PFSK-1 (cell line): ENCODE measurements at regions not wholly inside any gene's neighbourhood (a gene's known extent, or its start where the extent isn't known, plus 50 kb on each side); places are given as distances from the start of the nearest gene placed in this dataset.

Experiments
- FOXP2 ChIP-seq: optimal IDR thresholded peaks from 2 replicates; pipeline ENCODE3; 2011; ENCODE audit warnings: borderline replicate concordance, control low read depth, inconsistent platforms; ENCODE audit not compliant: insufficient read depth; ENCODE audit errors: extremely low read length, extremely low read depth
- POLR2AphosphoS5 ChIP-seq: IDR thresholded peaks from 2 replicates; pipeline ENCODE4 v1.6.1; 2012; ENCODE audit warnings: low read depth, mild to moderate bottlenecking, control low read depth, low read length, moderate library complexity
- SIN3A ChIP-seq: IDR thresholded peaks from 2 replicates; pipeline ENCODE4 v1.6.1; 2012; ENCODE audit warnings: mild to moderate bottlenecking, low read length, moderate library complexity, borderline replicate concordance; ENCODE audit not compliant: insufficient read depth
- TAF1 ChIP-seq: IDR thresholded peaks from 2 replicates; pipeline ENCODE4 v1.6.1; 2012; ENCODE audit warnings: low read length, control low read depth, borderline replicate concordance; ENCODE audit not compliant: insufficient read depth
- TF ChIP-seq, protein P1 (sequence below), 2 experiments: IDR thresholded peaks; 2 replicates each; pipeline versions ENCODE4 v1.6.1 to v1.8.0; 2011 to 2012; ENCODE audit warnings: low read depth in 2 of 2, low read length in 2 of 2, control low read depth in 1 of 2, inconsistent platforms in 1 of 2, mild to moderate bottlenecking in 1 of 2, moderate library complexity in 1 of 2; ENCODE audit not compliant: insufficient read depth in 1 of 2

DNA sequence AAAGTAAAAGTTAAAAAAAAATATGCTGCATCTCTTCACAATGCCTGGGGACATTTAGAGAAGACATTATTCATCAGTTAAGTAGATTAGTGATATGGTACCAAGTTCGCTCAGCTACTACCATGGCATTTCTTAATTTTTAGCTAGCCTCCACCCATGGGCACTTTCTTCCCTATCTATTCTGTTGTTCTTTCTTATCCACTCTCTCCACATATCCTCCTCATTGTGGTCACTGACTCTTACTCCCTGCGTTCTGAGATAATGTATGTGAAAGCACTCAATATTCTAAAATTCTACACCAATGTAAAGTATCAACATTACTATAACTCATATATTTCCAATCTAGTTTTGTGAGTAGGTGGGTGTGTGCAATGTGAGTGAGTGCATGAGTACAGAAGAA, 609.7 kb upstream of the DAB2 start:
- TF ChIP-seq POLR2AphosphoS5 (no peak), SIN3A (no peak), TAF1 (no peak), FOXP2 (no peak)
- TF ChIP-seq, protein P1, sequence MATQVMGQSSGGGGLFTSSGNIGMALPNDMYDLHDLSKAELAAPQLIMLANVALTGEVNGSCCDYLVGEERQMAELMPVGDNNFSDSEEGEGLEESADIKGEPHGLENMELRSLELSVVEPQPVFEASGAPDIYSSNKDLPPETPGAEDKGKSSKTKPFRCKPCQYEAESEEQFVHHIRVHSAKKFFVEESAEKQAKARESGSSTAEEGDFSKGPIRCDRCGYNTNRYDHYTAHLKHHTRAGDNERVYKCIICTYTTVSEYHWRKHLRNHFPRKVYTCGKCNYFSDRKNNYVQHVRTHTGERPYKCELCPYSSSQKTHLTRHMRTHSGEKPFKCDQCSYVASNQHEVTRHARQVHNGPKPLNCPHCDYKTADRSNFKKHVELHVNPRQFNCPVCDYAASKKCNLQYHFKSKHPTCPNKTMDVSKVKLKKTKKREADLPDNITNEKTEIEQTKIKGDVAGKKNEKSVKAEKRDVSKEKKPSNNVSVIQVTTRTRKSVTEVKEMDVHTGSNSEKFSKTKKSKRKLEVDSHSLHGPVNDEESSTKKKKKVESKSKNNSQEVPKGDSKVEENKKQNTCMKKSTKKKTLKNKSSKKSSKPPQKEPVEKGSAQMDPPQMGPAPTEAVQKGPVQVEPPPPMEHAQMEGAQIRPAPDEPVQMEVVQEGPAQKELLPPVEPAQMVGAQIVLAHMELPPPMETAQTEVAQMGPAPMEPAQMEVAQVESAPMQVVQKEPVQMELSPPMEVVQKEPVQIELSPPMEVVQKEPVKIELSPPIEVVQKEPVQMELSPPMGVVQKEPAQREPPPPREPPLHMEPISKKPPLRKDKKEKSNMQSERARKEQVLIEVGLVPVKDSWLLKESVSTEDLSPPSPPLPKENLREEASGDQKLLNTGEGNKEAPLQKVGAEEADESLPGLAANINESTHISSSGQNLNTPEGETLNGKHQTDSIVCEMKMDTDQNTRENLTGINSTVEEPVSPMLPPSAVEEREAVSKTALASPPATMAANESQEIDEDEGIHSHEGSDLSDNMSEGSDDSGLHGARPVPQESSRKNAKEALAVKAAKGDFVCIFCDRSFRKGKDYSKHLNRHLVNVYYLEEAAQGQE (IDR thresholded peaks at IDR 0.05; ENCODE audit: insufficient read depth in 1 of 2, low read depth in 2 of 2, low read length in 2 of 2): no peak
